Uterus (tissue), 3 donors: ENCODE measurements at regions not wholly inside any gene's neighbourhood (a gene's known extent, or its start where the extent isn't known, plus 50 kb on each side); places are given as distances from the start of the nearest gene placed in this dataset.

Experiments
- DNase-seq, 2 donors: peaks; one replicate each; pipeline ENCODE4 v3.0.0-alpha.2; 2019 to 2020
- H3K27ac ChIP-seq, 2 donors: fragments of 200-600 bp; sonication (generic); 1 replicate in 1 of 2; 2 replicates in 1 of 2; pipeline ENCODE4 v1.5.1; 2016 to 2018
- H3K27me3 ChIP-seq, 2 donors: fragments of 200-600 bp; sonication (generic); one replicate each; pipeline ENCODE4 v1.5.1; 2018 to 2019; ENCODE audit warnings: control low read depth in 1 of 2
- H3K36me3 ChIP-seq, 2 donors: fragments of 200-600 bp; sonication (generic); one replicate each; pipeline ENCODE4 v1.5.1; 2019; ENCODE audit warnings: control low read depth in 1 of 2
- H3K4me1 ChIP-seq, 2 donors: fragments of 200-600 bp; sonication (generic); one replicate each; pipeline ENCODE4 v1.5.1; 2018 to 2019; ENCODE audit warnings: control low read depth in 1 of 2
- H3K4me3 ChIP-seq, 2 donors: fragments of 200-600 bp; sonication (generic); 1 replicate in 1 of 2; 2 replicates in 1 of 2; pipeline ENCODE4 v1.5.1; 2018 to 2019; ENCODE audit warnings: mild to moderate bottlenecking in 1 of 2
- H3K9me3 ChIP-seq, 2 donors: fragments of 200-600 bp; sonication (generic); one replicate each; pipeline ENCODE4 v1.5.1; 2019; ENCODE audit warnings: control low read depth in 1 of 2
- POLR2A ChIP-seq, 2 donors: fragments of 450-650 bp; IDR thresholded peaks; one replicate each; pipeline ENCODE4 v1.6.1; 2016; ENCODE audit warnings: antibody characterized with exemption in 2 of 2, mild to moderate bottlenecking in 1 of 2, moderate library complexity in 1 of 2
- intact Hi-C: fragments of 100-400 bp; cut with DNase I; formaldehyde crosslinking; loops from one replicate; pipeline ENCODE4 v1.15.1; 2023; ENCODE audit warnings: low total_unique reads
- TF ChIP-seq, protein P1 (sequence below), 4 experiments: fragments of 200-600 bp in 2 of 4; fragments of 450-650 bp in 2 of 4; sonication (generic) in 2 of 4; IDR thresholded peaks; one replicate each; pipeline ENCODE4 v1.5.1; 2016 to 2019; ENCODE audit warnings: antibody characterized with exemption in 4 of 4, mild to moderate bottlenecking in 2 of 4, moderate library complexity in 1 of 4
- donor health status: DM: yes; HTN: yes; CAD: no.

DNA sequence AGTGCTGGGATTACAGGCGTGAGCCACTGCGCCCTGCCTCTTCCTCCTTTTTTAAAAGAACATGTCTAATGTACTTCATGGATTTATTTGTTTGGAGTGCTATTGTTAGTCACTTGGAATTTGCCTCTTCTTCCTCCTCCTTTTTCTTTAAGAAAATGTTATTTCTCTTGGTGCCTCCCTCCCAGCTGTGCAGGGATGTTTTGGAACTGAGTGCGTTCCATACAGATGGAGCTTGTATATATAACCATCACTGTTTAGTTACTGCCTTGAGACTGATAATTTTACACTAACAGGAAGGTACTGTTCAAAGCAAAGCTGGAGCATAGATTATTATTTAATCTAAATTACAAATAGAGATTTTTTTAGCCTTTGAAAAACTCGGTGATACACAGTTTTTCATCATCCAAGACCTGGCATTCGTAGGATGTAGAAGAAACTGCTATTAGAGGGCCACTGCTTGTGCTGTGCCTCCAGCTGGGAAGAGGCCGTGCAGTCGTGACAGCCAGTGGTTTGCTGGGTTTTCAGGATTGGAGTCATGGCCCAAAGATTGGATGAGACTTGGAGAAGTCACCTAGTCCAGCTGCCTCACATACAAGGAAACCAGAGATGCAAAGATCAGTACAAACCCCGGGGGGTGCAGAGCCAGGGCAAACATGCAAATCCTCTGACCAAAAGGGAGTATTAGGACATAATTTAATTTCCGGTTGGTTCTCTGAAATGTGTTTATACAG is 123.1 kb downstream of the PLEKHG1 start:
- intact Hi-C loops: no loop called here
- Histone ChIP-seq H3K9me3 (no peaks in the 10 kb centered on the region), H3K36me3 (no peaks in the 10 kb centered on the region), H3K4me1 (no peaks in the 10 kb centered on the region), H3K4me3 (no peak overlapping the region), H3K27ac (no peak overlapping the region), H3K27me3 (no peaks in the 10 kb centered on the region)
- no peak for TF ChIP-seq POLR2A (IDR thresholded peaks at IDR 0.05)
- TF ChIP-seq, protein P1, sequence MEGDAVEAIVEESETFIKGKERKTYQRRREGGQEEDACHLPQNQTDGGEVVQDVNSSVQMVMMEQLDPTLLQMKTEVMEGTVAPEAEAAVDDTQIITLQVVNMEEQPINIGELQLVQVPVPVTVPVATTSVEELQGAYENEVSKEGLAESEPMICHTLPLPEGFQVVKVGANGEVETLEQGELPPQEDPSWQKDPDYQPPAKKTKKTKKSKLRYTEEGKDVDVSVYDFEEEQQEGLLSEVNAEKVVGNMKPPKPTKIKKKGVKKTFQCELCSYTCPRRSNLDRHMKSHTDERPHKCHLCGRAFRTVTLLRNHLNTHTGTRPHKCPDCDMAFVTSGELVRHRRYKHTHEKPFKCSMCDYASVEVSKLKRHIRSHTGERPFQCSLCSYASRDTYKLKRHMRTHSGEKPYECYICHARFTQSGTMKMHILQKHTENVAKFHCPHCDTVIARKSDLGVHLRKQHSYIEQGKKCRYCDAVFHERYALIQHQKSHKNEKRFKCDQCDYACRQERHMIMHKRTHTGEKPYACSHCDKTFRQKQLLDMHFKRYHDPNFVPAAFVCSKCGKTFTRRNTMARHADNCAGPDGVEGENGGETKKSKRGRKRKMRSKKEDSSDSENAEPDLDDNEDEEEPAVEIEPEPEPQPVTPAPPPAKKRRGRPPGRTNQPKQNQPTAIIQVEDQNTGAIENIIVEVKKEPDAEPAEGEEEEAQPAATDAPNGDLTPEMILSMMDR (IDR thresholded peaks at IDR 0.05): no peak
- DNase-seq: no peak

DNA sequence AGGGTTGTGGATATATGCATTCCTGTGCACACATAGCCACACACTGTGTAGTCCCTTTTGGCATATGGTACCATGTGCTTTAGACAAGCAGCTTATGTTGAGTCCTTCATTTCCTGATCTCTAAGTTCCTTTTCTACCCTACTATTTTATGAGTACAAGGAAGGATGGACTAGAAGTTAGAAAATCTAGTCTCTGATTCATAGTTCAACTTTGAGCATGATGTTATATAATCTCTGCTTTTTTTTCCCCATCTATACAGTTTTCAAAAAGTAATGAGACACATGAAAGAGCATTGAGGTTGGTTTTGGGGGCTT is 123.6 kb downstream of the PLEKHG1 start:
- intact Hi-C loops: no loop called here
- Histone ChIP-seq H3K4me1 (no peaks in the 10 kb centered on the region), H3K27me3 (no peaks in the 10 kb centered on the region), H3K9me3 (no peaks in the 10 kb centered on the region), H3K4me3 (no peak overlapping the region), H3K36me3 (no peaks in the 10 kb centered on the region), H3K27ac (no peak overlapping the region)
- DNase-seq: no peak
- TF ChIP-seq POLR2A (IDR thresholded peaks at IDR 0.05): no peak
- TF ChIP-seq, protein P1 (IDR thresholded peaks at IDR 0.05): no peak

DNA sequence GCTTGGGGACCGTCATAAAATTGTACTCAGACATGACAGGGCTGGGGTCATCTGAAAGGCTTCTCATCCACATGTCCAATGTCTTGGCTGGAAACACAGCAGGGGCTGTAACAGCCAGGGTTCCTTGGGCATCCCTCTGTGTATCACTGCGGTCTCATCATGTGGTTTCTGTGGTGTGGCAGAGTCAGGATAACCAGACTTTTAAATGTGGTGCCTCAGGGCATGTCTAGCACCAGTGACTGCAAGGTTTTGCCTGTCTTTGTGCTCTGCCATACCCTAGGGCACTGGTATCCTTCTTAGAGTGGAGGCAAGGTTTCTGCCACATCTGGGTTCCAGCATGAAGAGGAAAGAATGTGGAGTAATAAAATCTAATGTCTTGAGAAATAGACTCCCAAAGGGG is 124.2 kb downstream of the PLEKHG1 start:
- Histone ChIP-seq H3K36me3 (no peaks in the 10 kb centered on the region), H3K4me1 (no peaks in the 10 kb centered on the region), H3K27ac (no peak overlapping the region), H3K27me3 (no peaks in the 10 kb centered on the region), H3K4me3 (no peak overlapping the region), H3K9me3 (no peaks in the 10 kb centered on the region)
- TF ChIP-seq, protein P1 (IDR thresholded peaks at IDR 0.05): no peak
- TF ChIP-seq POLR2A (IDR thresholded peaks at IDR 0.05): no peak
- intact Hi-C loops: no loop called here
- DNase-seq: no peak

GRCh38 chr6:150725795-150726194 is 126.1 kb downstream of the PLEKHG1 start:
- intact Hi-C loops: no loop called here
- Histone ChIP-seq H3K4me1 (no peaks in the 10 kb centered on the region), H3K4me3 (no peak overlapping the region), H3K27me3 (no peaks in the 10 kb centered on the region), H3K9me3 (no peaks in the 10 kb centered on the region), H3K36me3 (no peaks in the 10 kb centered on the region), H3K27ac (no peak overlapping the region)
- no peak for DNase-seq
- TF ChIP-seq, protein P1 (IDR thresholded peaks at IDR 0.05): no peak
- TF ChIP-seq POLR2A (IDR thresholded peaks at IDR 0.05): no peak

GRCh38 chr6:150729188-150729748 is 129.6 kb downstream of the PLEKHG1 start:
- intact Hi-C loops: no loop called here

More at GRCh38 chr6:150729188-150729748, 129.6 kb downstream of the PLEKHG1 start:
- Histone ChIP-seq H3K4me3 (no peak overlapping the region), H3K27ac (no peak overlapping the region), H3K4me1 (no peaks in the 10 kb centered on the region), H3K9me3 (no peaks in the 10 kb centered on the region), H3K27me3 (no peaks in the 10 kb centered on the region), H3K36me3 (no peaks in the 10 kb centered on the region)
- no peak for DNase-seq
- no peak for TF ChIP-seq POLR2A (IDR thresholded peaks at IDR 0.05)
- TF ChIP-seq, protein P1 (IDR thresholded peaks at IDR 0.05): no peak
